BLaER1 treated with 17β-estradiol and CSF1 and Interleukin-3, amounts not matched to agents 10 nM and 100 nM (cell line): ENCODE measurements at regions not wholly inside any gene's neighbourhood (a gene's known extent, or its start where the extent isn't known, plus 50 kb on each side); places are given as distances from the start of the nearest gene placed in this dataset.

ENCODE experiments used
- H3K27ac ChIP-seq, 11 experiments: shearing (Covaris generic); formaldehyde crosslinking; 2 replicates each; pipeline ENCODE4 v1.8.1; 2022
- H3K27me3 ChIP-seq, 11 experiments: shearing (Covaris generic); formaldehyde crosslinking; 2 replicates each; pipeline ENCODE4 v1.8.1; 2022
- H3K36me3 ChIP-seq, 11 experiments: shearing (Covaris generic); formaldehyde crosslinking; 2 replicates each; pipeline ENCODE4 v1.8.1; 2022
- H3K4me1 ChIP-seq, 10 experiments: shearing (Covaris generic); formaldehyde crosslinking; 2 replicates each; pipeline ENCODE4 v1.8.1; 2022
- H3K4me2 ChIP-seq, 11 experiments: shearing (Covaris generic); formaldehyde crosslinking; 2 replicates each; pipeline ENCODE4 v1.8.1; 2022
- H3K4me3 ChIP-seq, 10 experiments: shearing (Covaris generic); formaldehyde crosslinking; 2 replicates each; pipeline ENCODE4 v1.8.1; 2022
- H3K9ac ChIP-seq, 11 experiments: shearing (Covaris generic); formaldehyde crosslinking; 2 replicates each; pipeline ENCODE4 v1.8.1; 2022
- H3K9me3 ChIP-seq, 11 experiments: shearing (Covaris generic); formaldehyde crosslinking; replicated peaks in 1 of 11; 2 replicates each; pipeline ENCODE4 v1.8.1; 2022
- H4K20me1 ChIP-seq, 11 experiments: shearing (Covaris generic); formaldehyde crosslinking; 2 replicates each; pipeline ENCODE4 v1.8.1; 2022
- Cebpa-rat ChIP-seq, 11 experiments: shearing (Covaris generic); IDR thresholded peaks; 2 replicates each; pipeline ENCODE4 v1.8.1; 2022

DNA sequence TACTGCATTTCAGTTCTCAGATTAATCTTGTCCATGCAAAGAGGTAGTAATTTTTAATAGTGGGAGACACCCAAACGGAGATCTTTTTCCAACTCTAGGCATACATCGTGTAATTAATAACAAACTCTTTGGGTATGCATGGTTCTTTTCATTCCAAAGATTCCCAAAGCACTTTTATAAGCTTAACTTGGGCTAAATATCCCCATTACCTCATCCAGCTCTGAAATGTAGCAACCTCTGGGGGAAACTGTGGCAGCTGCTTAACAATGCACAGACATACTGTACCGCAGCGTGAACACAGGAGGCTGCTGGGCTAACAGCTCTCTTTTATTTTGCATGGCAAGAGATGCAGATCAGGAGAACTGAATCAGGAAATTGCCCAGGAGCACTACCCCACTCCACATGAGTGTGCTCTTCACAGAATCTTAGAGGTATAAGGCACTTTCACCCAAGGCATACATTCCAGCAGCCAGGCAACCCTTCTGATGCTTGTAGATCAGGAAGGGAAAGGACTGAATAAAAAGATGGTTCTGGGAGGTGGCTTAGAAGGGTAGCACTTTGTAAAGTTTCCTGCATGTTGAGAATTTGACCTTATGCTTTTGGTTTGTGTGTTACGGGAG lies 114.4 kb upstream of the GLI3 start:
- no peak overlapping the region for H3K27ac ChIP-seq
- H3K9ac ChIP-seq, result no peak overlapping the region
- H3K36me3 ChIP-seq, result no peaks in the 10 kb centered on the region
- H4K20me1 ChIP-seq, result no peaks in the 10 kb centered on the region
- H3K4me1 ChIP-seq, result no peaks in the 10 kb centered on the region
- no peak overlapping the region for H3K4me2 ChIP-seq
- peaks cover 0 to 4% (median 0%) of the 10 kb centered on the region in 11 experiments; a peak in 1 of 22 replicates for H3K9me3 ChIP-seq
- H3K27me3 ChIP-seq, result no peaks in the 10 kb centered on the region
- no peak for TF ChIP-seq Cebpa-rat (IDR thresholded peaks at IDR 0.05)
- H3K4me3 ChIP-seq, result no peak overlapping the region

DNA sequence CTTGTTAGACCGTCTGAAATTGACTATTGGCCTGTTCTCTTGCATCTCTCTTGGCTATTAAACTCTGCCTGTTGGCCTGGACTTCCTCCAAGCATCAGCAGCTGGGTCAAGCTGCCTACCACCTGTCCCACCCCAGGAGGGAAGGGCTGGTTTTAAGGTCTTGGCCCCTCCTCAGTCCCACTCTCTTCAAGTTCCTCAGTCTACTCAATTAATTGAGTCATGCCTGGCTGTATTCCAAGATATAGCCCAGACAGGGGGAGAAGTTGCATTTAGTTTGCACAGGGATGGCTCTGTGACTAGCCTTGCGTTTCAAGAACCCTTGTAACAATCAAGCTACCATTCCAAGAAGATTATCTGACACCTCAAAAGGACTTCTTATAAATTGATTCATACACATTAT lies 113.8 kb upstream of the GLI3 start:
- H3K36me3 ChIP-seq, result no peaks in the 10 kb centered on the region
- H3K9me3 ChIP-seq, result no peaks in the 10 kb centered on the region; a peak in 1 of 22 replicates
- H3K27me3 ChIP-seq, result no peaks in the 10 kb centered on the region
- H4K20me1 ChIP-seq, result no peaks in the 10 kb centered on the region
- H3K4me2 ChIP-seq, result no peak overlapping the region
- no peak overlapping the region for H3K27ac ChIP-seq
- H3K4me3 ChIP-seq, result no peak overlapping the region
- H3K9ac ChIP-seq, result no peak overlapping the region
- H3K4me1 ChIP-seq, result no peaks in the 10 kb centered on the region
- TF ChIP-seq Cebpa-rat (IDR thresholded peaks at IDR 0.05), result no peak

DNA sequence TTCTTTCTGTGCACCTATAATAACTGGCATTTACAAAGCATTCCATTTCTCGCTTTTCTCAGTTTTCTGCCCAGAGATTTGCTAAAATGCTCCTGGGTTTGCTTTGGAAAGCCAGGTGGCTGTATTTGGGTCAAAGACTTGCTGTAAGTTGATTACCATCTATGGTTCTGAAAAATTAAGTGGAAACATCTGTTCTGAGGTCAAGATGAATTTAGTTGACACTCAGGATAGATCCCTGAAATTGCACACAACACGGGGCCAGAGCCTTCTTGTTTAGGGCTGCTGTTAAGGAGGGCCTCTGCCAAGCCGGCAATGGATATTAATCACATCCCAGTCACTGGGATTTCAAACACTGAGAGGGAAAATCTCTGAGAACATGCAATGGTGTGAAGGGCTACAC lies 111.6 kb upstream of the GLI3 start:
- Histone ChIP-seq H4K20me1 (no peaks in the 10 kb centered on the region), H3K27ac (no peak overlapping the region), H3K9me3 (no peaks in the 10 kb centered on the region; a peak in 1 of 22 replicates), H3K9ac (no peak overlapping the region), H3K4me3 (no peak overlapping the region), H3K27me3 (no peaks in the 10 kb centered on the region), H3K4me1 (no peaks in the 10 kb centered on the region), H3K36me3 (no peaks in the 10 kb centered on the region), H3K4me2 (no peak overlapping the region)
- TF ChIP-seq Cebpa-rat (IDR thresholded peaks at IDR 0.05), result no peak

DNA sequence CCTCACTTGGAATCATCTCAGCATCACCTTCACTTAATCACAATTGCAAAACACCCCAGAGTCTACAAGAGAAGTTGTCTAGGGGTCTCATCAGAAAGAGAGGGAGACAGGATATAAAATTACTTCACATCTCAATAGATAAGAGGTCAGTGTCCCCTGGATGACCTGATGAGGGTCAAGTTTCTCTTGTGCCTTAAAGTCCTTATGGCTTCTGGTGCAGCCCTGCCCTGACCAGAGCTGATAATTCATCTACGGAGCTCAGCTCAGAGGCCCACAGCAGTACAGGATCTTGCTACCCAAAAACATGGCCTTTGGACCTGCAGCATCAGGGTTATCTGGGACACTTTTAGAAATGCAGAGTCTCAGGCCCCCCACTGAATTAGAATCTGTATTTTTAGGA lies 111.1 kb upstream of the GLI3 start:
- TF ChIP-seq Cebpa-rat (IDR thresholded peaks at IDR 0.05), result no peak
- no peaks in the 10 kb centered on the region for H3K27me3 ChIP-seq
- H3K4me1 ChIP-seq, result no peaks in the 10 kb centered on the region
- H3K4me2 ChIP-seq, result no peak overlapping the region
- H3K4me3 ChIP-seq, result no peak overlapping the region
- no peak overlapping the region for H3K27ac ChIP-seq
- H4K20me1 ChIP-seq, result no peaks in the 10 kb centered on the region
- no peaks in the 10 kb centered on the region; a peak in 1 of 22 replicates for H3K9me3 ChIP-seq
- no peaks in the 10 kb centered on the region for H3K36me3 ChIP-seq
- no peak overlapping the region for H3K9ac ChIP-seq

DNA sequence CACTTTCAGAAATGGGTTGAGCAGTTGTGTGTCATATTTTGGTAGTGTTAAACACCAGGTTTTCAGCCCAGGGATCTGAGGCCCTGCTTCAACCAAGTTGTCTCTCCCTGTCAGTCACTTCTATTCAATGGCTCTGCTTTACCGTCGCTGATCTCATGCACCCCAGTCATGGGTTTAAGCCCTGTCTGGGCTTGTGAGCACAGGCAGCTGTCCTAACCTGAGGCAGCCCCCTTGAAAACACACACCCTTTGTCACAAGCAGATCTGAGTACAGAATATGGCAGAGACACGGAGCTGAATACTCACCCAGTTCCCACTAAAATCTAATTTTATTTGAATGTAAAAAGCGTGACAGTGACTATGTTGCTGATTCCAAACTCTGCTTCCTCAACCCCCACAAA lies 110.6 kb upstream of the GLI3 start:
- Histone ChIP-seq H3K4me1 (no peaks in the 10 kb centered on the region), H3K9me3 (no peaks in the 10 kb centered on the region; a peak in 1 of 22 replicates)

DNA sequence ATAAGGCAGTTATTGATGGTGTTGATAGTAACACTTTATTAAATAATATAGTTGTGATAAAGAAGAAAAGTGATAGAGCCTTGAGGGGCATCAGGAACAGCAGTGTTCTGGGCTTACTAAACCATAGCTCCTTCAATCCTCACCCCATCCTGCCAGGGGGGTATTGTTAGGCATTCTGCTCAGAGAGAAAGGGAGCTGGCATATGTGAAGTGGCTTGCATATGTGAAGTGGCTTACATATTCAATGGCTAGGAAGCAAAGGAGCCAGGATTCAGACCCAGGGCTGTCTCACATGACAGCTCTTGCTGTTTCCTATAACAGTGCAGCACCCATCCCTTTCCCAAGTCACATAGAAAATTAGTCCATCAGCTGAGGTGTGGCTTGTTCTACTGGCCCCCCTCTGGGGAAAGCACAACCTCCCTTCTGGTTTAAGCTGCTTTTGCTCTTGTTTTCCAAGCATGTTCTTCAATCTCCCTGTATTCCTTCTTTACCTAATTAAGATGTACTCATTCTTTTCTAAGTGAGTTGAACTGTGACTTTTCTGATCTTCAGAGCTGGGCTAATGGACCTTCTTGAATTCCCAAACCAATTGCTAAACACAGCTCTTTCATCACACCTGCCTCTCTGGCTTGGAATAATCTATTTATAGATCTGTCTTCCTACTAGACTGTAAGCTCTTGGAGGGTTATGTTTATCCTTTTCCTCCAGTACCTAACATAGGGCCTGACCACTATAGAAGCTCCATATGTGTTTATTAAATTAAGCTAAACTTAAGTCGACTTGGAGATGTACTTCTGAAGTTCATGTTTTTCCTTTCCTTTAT lies 108.7 kb upstream of the GLI3 start:
- H3K9me3 ChIP-seq, result no peaks in the 10 kb centered on the region; a peak in 1 of 22 replicates

More for the DNA sequence above, 110.6 kb upstream of the GLI3 start:
- Histone ChIP-seq H3K27ac (no peak overlapping the region), H3K4me2 (no peak overlapping the region), H3K9ac (no peak overlapping the region), H4K20me1 (no peaks in the 10 kb centered on the region), H3K4me3 (no peak overlapping the region), H3K27me3 (no peaks in the 10 kb centered on the region), H3K36me3 (no peaks in the 10 kb centered on the region)
- no peak for TF ChIP-seq Cebpa-rat (IDR thresholded peaks at IDR 0.05)

DNA sequence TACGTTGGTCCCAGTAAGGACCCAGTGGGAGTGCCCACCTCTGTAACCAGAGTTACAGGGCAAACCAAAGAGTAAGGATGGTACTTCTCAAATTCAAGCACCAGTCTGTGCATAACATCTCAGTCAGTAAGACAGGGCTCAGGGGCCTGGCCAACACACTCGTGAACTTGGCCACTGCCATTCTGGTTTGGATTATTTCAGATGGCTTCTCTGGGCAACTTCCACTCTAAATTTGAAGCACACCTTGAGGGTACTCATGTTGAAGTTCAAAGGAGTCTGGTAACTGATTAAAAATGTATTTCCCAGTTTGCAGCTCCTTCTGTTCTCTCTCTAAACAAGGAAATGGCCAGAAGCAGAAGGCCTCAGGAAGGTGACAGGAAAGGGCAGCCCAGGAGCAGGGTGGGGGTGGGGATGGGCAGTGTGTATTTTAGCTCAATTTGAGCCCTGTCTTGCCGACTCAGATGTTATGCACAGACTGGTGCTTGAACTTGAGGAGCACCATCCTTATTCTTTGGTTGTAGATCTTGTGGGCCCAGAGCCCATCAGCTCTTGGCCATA lies 107.3 kb upstream of the GLI3 start:
- Histone ChIP-seq H3K9ac (no peak overlapping the region), H4K20me1 (no peaks in the 10 kb centered on the region), H3K9me3 (no peaks in the 10 kb centered on the region), H3K27me3 (no peaks in the 10 kb centered on the region), H3K4me2 (no peak overlapping the region), H3K4me3 (no peak overlapping the region), H3K36me3 (no peaks in the 10 kb centered on the region), H3K4me1 (no peaks in the 10 kb centered on the region), H3K27ac (no peak overlapping the region)
- TF ChIP-seq Cebpa-rat (IDR thresholded peaks at IDR 0.05), result no peak

More for the DNA sequence above, 108.7 kb upstream of the GLI3 start:
- no peak overlapping the region for H3K4me2 ChIP-seq
- H3K27ac ChIP-seq, result no peak overlapping the region
- H3K4me3 ChIP-seq, result no peak overlapping the region
- H4K20me1 ChIP-seq, result no peaks in the 10 kb centered on the region
- no peak for TF ChIP-seq Cebpa-rat (IDR thresholded peaks at IDR 0.05)
- no peaks in the 10 kb centered on the region for H3K4me1 ChIP-seq
- no peaks in the 10 kb centered on the region for H3K36me3 ChIP-seq
- H3K27me3 ChIP-seq, result no peaks in the 10 kb centered on the region
- no peak overlapping the region for H3K9ac ChIP-seq

DNA sequence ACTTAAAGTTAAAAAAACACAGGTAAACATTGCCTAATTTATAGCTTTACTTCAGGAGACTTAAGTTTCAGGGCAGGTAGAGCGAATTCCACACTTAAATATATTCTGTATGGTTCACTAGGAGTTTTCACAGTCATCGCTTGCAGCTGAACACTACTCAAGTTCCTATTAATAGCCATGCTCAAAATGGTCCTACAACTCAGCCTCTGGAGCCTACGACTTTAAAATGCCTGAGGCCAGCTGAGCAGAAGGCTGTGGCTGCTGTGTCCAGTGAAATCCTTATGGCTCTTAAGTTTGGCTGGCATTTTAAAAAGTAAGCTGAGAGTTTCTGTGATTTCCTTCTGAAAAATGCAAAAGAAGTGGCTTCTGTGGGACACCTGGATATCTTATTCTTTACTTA lies 105.4 kb upstream of the GLI3 start:
- no peak overlapping the region for H3K27ac ChIP-seq
- no peaks in the 10 kb centered on the region for H3K9me3 ChIP-seq
- no peak overlapping the region for H3K9ac ChIP-seq
- H3K4me2 ChIP-seq, result no peak overlapping the region
- TF ChIP-seq Cebpa-rat (IDR thresholded peaks at IDR 0.05), result no peak
- H3K4me1 ChIP-seq, result peaks cover 0 to 9% (median 0%) of the 10 kb centered on the region in 10 experiments; a peak in 3 of 20 replicates
- H4K20me1 ChIP-seq, result no peaks in the 10 kb centered on the region
- H3K4me3 ChIP-seq, result no peak overlapping the region
- H3K36me3 ChIP-seq, result no peaks in the 10 kb centered on the region
- H3K27me3 ChIP-seq, result no peaks in the 10 kb centered on the region

DNA sequence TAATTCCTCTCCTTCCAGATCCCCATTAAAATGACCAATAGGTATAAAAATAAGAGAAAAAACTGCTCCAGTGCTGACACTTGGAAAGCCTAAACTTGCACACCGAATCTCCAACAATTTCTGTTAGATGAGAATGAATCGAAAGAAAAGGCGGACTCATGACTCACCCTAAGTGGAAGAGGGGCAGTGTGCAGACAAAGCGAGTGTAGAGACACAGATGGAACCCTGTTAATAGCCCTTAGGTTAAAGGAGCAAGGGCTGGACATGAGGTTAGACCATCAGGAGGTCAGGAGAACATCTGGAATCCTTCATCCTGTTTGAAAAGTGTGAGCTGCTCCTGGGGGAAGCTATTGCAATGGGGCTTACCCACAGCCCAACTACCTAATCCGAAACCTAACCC lies 103.4 kb upstream of the GLI3 start:
- Histone ChIP-seq H3K9ac (no peak overlapping the region), H3K4me3 (no peak overlapping the region), H4K20me1 (no peaks in the 10 kb centered on the region), H3K4me1 (peaks cover 0 to 9% (median 0%) of the 10 kb centered on the region in 10 experiments; a peak in 3 of 20 replicates), H3K4me2 (no peak overlapping the region), H3K36me3 (no peaks in the 10 kb centered on the region), H3K9me3 (no peaks in the 10 kb centered on the region), H3K27me3 (no peaks in the 10 kb centered on the region), H3K27ac (no peak overlapping the region)
- no peak for TF ChIP-seq Cebpa-rat (IDR thresholded peaks at IDR 0.05)
